ENCODE measurements at regions not wholly inside any gene's neighbourhood (a gene's known extent, or its start where the extent isn't known, plus 50 kb on each side); places are given as distances from the start of the nearest gene placed in this dataset.
"Not testable (repeated sequence)": the region's sequence is repeated elsewhere in the genome, so short reads cannot be mapped to it uniquely, and the experiment has no call there.

- not testable (repeated sequence) for H3K4me3 ChIP-seq (replicated peaks; ENCODE audit: low read depth, low read length); DNase-seq (ENCODE audit: extremely low read depth, low read depth)
These were observed 62.8 kb downstream of the RPS24 start for GRCh38 chr10:78096486-78096885.

- DNase-seq (ENCODE audit: extremely low read depth, low read depth); H3K4me3 ChIP-seq (replicated peaks; ENCODE audit: low read depth, low read length): not testable (repeated sequence)
These were observed 68.9 kb downstream of the RPS24 start for GRCh38 chr10:78102593-78102992.

- DNase-seq (ENCODE audit: extremely low read depth, low read depth): no peak
- no peak overlapping the region for H3K4me3 ChIP-seq (replicated peaks; ENCODE audit: low read depth, low read length)
- no peak for TF ChIP-seq CTCF (IDR thresholded peaks at IDR 0.05; ENCODE audit: low read depth, low read length, missing control alignments)
These were observed 75.5 kb downstream of the RPS24 start for GRCh38 chr10:78109210-78109609.

GRCh38 chr10:78115135-78115853, 81.6 kb downstream of the RPS24 start:
- no peak for TF ChIP-seq CTCF (IDR thresholded peaks at IDR 0.05; ENCODE audit: low read depth, low read length, missing control alignments)
- no peak for DNase-seq (ENCODE audit: extremely low read depth, low read depth)

GRCh38 chr10:78116361-78116760, 82.7 kb downstream of the RPS24 start:
- no peak for TF ChIP-seq CTCF (IDR thresholded peaks at IDR 0.05; ENCODE audit: low read depth, low read length, missing control alignments)
- DNase-seq (ENCODE audit: extremely low read depth, low read depth): no peak
- H3K4me3 ChIP-seq (replicated peaks; ENCODE audit: low read depth, low read length): no peak overlapping the region

More at GRCh38 chr10:78115135-78115853, 81.6 kb downstream of the RPS24 start:
- H3K4me3 ChIP-seq (replicated peaks; ENCODE audit: low read depth, low read length): no peak overlapping the region

GRCh38 chr10:78118591-78118990, 84.9 kb downstream of the RPS24 start:
- H3K4me3 ChIP-seq (replicated peaks; ENCODE audit: low read depth, low read length): no peak overlapping the region
- DNase-seq (ENCODE audit: extremely low read depth, low read depth): no peak
- no peak for TF ChIP-seq CTCF (IDR thresholded peaks at IDR 0.05; ENCODE audit: low read depth, low read length, missing control alignments)

- no peak for DNase-seq (ENCODE audit: extremely low read depth, low read depth)
- TF ChIP-seq CTCF (IDR thresholded peaks at IDR 0.05; ENCODE audit: low read depth, low read length, missing control alignments): no peak
- no peak overlapping the region for H3K4me3 ChIP-seq (replicated peaks; ENCODE audit: low read depth, low read length)
These were observed 88.1 kb downstream of the RPS24 start for GRCh38 chr10:78121801-78122200.

GRCh38 chr10:78124167-78124566, 90.5 kb downstream of the RPS24 start:
- DNase-seq (ENCODE audit: extremely low read depth, low read depth): no peak
- no peak overlapping the region for H3K4me3 ChIP-seq (replicated peaks; ENCODE audit: low read depth, low read length)
- no peak for TF ChIP-seq CTCF (IDR thresholded peaks at IDR 0.05; ENCODE audit: low read depth, low read length, missing control alignments)
